Tibial artery (tissue), 4 donors: ENCODE measurements at regions not wholly inside any gene's neighbourhood (a gene's known extent, or its start where the extent isn't known, plus 50 kb on each side); places are given as distances from the start of the nearest gene placed in this dataset.

Experiments used
- DNase-seq, 2 donors: peaks; one replicate each; pipeline ENCODE4 v3.0.0-alpha.2; 2019
- H3K27ac ChIP-seq, 2 donors: fragments of 200-600 bp; sonication (generic) in 1 of 2; 1 replicate in 1 of 2; 2 replicates in 1 of 2; pipeline ENCODE4 v1.5.1; 2018 to 2019; ENCODE audit warnings: mild to moderate bottlenecking in 1 of 2
- H3K27me3 ChIP-seq, 2 donors: fragments of 200-600 bp; sonication (generic) in 1 of 2; one replicate each; pipeline versions ENCODE4 v1.5.1 to v1.6.0; 2016 to 2019
- H3K36me3 ChIP-seq, 3 donors: fragments of 200-600 bp; sonication (generic) in 2 of 3; one replicate each; pipeline ENCODE4 v1.5.1; 2016 to 2019; ENCODE audit warnings: mild to moderate bottlenecking in 2 of 3
- H3K4me1 ChIP-seq, 4 donors: fragments of 200-600 bp; sonication (generic) in 2 of 4; 1 replicate in 3 of 4; 2 replicates in 1 of 4; pipeline ENCODE4 v1.5.1; 2016 to 2019
- H3K4me3 ChIP-seq, 2 donors: fragments of 200-600 bp; sonication (generic) in 1 of 2; 1 replicate in 1 of 2; 2 replicates in 1 of 2; pipeline ENCODE4 v1.5.1; 2018 to 2019; ENCODE audit warnings: mild to moderate bottlenecking in 2 of 2
- H3K9me3 ChIP-seq, 3 donors: fragments of 200-600 bp; sonication (generic) in 1 of 3; one replicate each; pipeline ENCODE4 v1.5.1; 2016 to 2019
- CTCF ChIP-seq, 2 experiments: fragments of 200-600 bp in 1 of 2; fragments of 450-650 bp in 1 of 2; IDR thresholded peaks; one replicate each; pipeline ENCODE4 v1.5.1; 2017 to 2019; ENCODE audit warnings: antibody characterized with exemption in 2 of 2, mild to moderate bottlenecking in 1 of 2, moderate library complexity in 1 of 2
- intact Hi-C: fragments of 100-400 bp; cut with DNase I; formaldehyde crosslinking; loops from one replicate; pipeline ENCODE4 v1.15.0; 2023; ENCODE audit warnings: low total_unique reads

GRCh38 chr5:109614981-109615380 is 74.7 kb upstream of the MAN2A1 start:
- Histone ChIP-seq H3K4me3 (no peak overlapping the region), H3K4me1 (peaks cover 0 to 9% (median 5%) of the 10 kb centered on the region in 4 donors), H3K27me3 (no peaks in the 10 kb centered on the region), H3K36me3 (no peaks in the 10 kb centered on the region), H3K27ac (no peak overlapping the region), H3K9me3 (no peaks in the 10 kb centered on the region)
- DNase-seq, result no peak
- intact Hi-C loops, result no loop called here
- no peak for TF ChIP-seq CTCF (IDR thresholded peaks at IDR 0.05)

- Histone ChIP-seq H3K27ac (no peak overlapping the region), H3K36me3 (no peaks in the 10 kb centered on the region), H3K4me3 (no peak overlapping the region), H3K9me3 (no peaks in the 10 kb centered on the region), H3K27me3 (no peaks in the 10 kb centered on the region), H3K4me1 (peaks cover 0 to 3% (median under 1%) of the 10 kb centered on the region in 4 donors)
- TF ChIP-seq CTCF (IDR thresholded peaks at IDR 0.05), result no peak
- intact Hi-C loops, result no loop called here
- DNase-seq, result no peak
Observed at GRCh38 chr5:109614301-109614700, 75.4 kb upstream of the MAN2A1 start.

- intact Hi-C loops, result no loop called here
- no peaks in the 10 kb centered on the region for H3K4me1 ChIP-seq
- no peak for TF ChIP-seq CTCF (IDR thresholded peaks at IDR 0.05)
- no peak overlapping the region for H3K4me3 ChIP-seq
- H3K36me3 ChIP-seq, result no peaks in the 10 kb centered on the region
- H3K9me3 ChIP-seq, result no peaks in the 10 kb centered on the region
- H3K27me3 ChIP-seq, result no peaks in the 10 kb centered on the region
- DNase-seq, result no peak
- H3K27ac ChIP-seq, result no peak overlapping the region
Observed at GRCh38 chr5:109612278-109612905, 77.3 kb upstream of the MAN2A1 start.

- Histone ChIP-seq H3K4me1 (no peaks in the 10 kb centered on the region), H3K4me3 (no peak overlapping the region), H3K9me3 (no peaks in the 10 kb centered on the region), H3K27ac (no peak overlapping the region), H3K36me3 (no peaks in the 10 kb centered on the region), H3K27me3 (no peaks in the 10 kb centered on the region)
- no peak for TF ChIP-seq CTCF (IDR thresholded peaks at IDR 0.05)
- intact Hi-C loops, result no loop called here
- DNase-seq, result no peak
Observed at GRCh38 chr5:109611505-109611904, 78.2 kb upstream of the MAN2A1 start.

- DNase-seq, result no peak
- intact Hi-C loops, result no loop called here
- Histone ChIP-seq H3K4me1 (no peaks in the 10 kb centered on the region), H3K27ac (no peak overlapping the region), H3K9me3 (no peaks in the 10 kb centered on the region), H3K4me3 (no peak overlapping the region), H3K27me3 (no peaks in the 10 kb centered on the region), H3K36me3 (no peaks in the 10 kb centered on the region)
- no peak for TF ChIP-seq CTCF (IDR thresholded peaks at IDR 0.05)
Observed at GRCh38 chr5:109611061-109611460, 78.7 kb upstream of the MAN2A1 start.

GRCh38 chr5:109610581-109610980 is 79.1 kb upstream of the MAN2A1 start:
- H3K9me3 ChIP-seq, result no peaks in the 10 kb centered on the region

More at GRCh38 chr5:109610581-109610980, 79.1 kb upstream of the MAN2A1 start:
- no peak for DNase-seq
- TF ChIP-seq CTCF (IDR thresholded peaks at IDR 0.05), result no peak
- Histone ChIP-seq H3K4me1 (no peaks in the 10 kb centered on the region), H3K27me3 (no peaks in the 10 kb centered on the region), H3K27ac (no peak overlapping the region), H3K4me3 (no peak overlapping the region), H3K36me3 (no peaks in the 10 kb centered on the region)
- intact Hi-C loops, result no loop called here
